ENCODE measurements at regions not wholly inside any gene's neighbourhood (a gene's known extent, or its start where the extent isn't known, plus 50 kb on each side); places are given as distances from the start of the nearest gene placed in this dataset.

DNA sequence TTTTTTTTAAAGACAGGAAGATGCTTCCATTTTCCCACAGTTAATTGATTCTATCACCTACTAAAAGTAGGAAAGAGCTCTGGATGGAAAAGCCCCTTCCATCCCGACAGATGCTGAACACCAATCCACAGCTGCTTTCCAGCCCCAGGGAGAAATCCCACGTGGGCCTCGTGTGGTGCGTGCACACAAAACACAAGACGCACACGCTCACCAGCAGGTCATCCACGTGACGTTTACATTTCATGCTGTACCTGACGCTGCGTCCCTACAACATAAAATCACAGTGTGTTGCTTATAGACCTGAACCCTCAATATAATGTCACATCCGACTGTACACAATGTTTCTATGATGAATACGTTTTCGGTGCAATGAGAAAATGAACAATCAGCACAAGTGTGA is 50.2 kb upstream of the DACT2 start:
- intact Hi-C loops (cut with micrococcal nuclease) = loop anchor here in 1 of 2 donors (10.0 kb wide), 1 partner anchor 515 kb away; no protein-coding TSS in a partner anchor
- H3K27ac Mint-ChIP-seq = peak overlapping the region in 1 of 7 donors; percentile 62
- no peaks in the 10 kb centered on the region for H3K9me3 ChIP-seq (replicated peaks in 1 of 2; ENCODE audit: control insufficient read depth in 1 of 2, insufficient read depth in 1 of 2, low read length in 2 of 2)

DNA sequence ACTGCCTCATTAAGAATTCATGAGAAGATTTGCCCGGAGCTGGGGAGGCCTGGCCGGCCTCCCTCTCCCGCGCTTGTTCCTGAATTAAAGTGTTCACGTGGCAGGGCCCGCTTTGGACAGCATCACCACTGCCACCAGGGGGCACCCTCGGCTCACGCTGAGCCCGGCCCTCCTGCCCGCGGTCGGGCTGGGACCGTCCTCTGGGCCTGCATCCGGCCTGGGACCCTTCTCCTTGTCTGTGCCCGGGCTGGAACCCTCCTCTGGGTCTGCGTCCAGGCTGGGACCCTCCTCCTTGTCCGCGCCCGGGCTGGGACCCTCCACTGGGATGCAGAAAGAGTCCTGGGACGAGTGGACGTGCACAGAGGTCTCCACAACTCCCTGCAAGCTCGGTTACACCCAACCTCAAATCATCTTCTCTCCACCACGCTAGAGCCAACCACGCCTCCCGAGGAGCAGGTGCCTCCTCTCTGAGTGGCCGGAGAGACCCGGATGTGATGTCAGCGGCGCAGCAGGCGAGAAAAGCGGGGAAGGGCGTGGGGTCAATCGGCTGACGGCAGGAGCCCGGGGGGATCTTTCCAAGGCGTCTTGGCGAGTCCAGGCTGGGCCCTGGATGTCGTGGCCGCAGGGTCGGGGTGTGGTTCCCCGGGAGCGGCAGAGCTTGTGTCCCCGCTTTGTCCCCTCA is 50.9 kb upstream of the DACT2 start:
- Mint-ChIP-seq H3K4me1 (no peaks in the 10 kb centered on the region), H3K4me3 (no peak overlapping the region), H3K27ac (peak overlapping the region in 1 of 7 donors; percentile 74), H3K36me3 (no peaks in the 10 kb centered on the region), H3K9me3 (peaks cover 0 to 2% (median 0%) of the 10 kb centered on the region in 7 donors), H3K27me3 (ENCODE audit: low read depth in 3 of 3) (peaks cover 6 to 18% (median 9%) of the 10 kb centered on the region in 3 donors)
- Histone ChIP-seq H3K36me3 (replicated peaks in 1 of 2; ENCODE audit: control insufficient read depth in 1 of 2, insufficient read depth in 2 of 2, low read length in 2 of 2) (no peaks in the 10 kb centered on the region), H2AFZ (ENCODE audit: insufficient read depth, low read depth, low read length, poor library complexity, severe bottlenecking) (no peak overlapping the region), H3K27ac (ENCODE audit: low read depth in 1 of 2, low read length in 2 of 2) (no peak overlapping the region), H3K4me3 (replicated peaks in 1 of 3; ENCODE audit: low read depth in 2 of 3, low read length in 3 of 3) (no peak overlapping the region), H3K4me2 (replicated peaks; ENCODE audit: extremely low read depth, low read length, poor library complexity, severe bottlenecking) (no peak overlapping the region), H3K4me1 (ENCODE audit: control insufficient read depth in 1 of 2, insufficient read depth in 2 of 2, low read length in 2 of 2) (no peaks in the 10 kb centered on the region), H3K79me2 (ENCODE audit: insufficient read depth, low read length) (no peaks in the 10 kb centered on the region), H3K9me3 (replicated peaks in 1 of 2; ENCODE audit: control insufficient read depth in 1 of 2, insufficient read depth in 1 of 2, low read length in 2 of 2) (no peaks in the 10 kb centered on the region), H4K20me1 (ENCODE audit: insufficient read depth, low read length) (no peaks in the 10 kb centered on the region), H3K27me3 (ENCODE audit: control insufficient read depth in 2 of 2, insufficient read depth in 2 of 2, low read length in 2 of 2) (no peaks in the 10 kb centered on the region), H3K9ac (ENCODE audit: insufficient read depth, low read length, poor library complexity, severe bottlenecking) (no peak overlapping the region)
- intact Hi-C loops (cut with micrococcal nuclease) = loop anchor here in 1 of 2 donors (10.0 kb wide), 1 partner anchor 514 kb away; no protein-coding TSS in a partner anchor
- WGBS (ENCODE audit: insufficient coverage) = 58% methylated on average over 43 of the region's 43 CpGs
- peak; percentile 40 for TF ChIP-seq CTCF (IDR thresholded peaks at IDR 0.05)
- no peak for DNase-seq

More for the DNA sequence above, 50.2 kb upstream of the DACT2 start:
- Histone ChIP-seq H3K4me1 (ENCODE audit: control insufficient read depth in 1 of 2, insufficient read depth in 2 of 2, low read length in 2 of 2) (no peaks in the 10 kb centered on the region), H3K27ac (ENCODE audit: low read depth in 1 of 2, low read length in 2 of 2) (no peak overlapping the region), H3K9ac (ENCODE audit: insufficient read depth, low read length, poor library complexity, severe bottlenecking) (no peak overlapping the region), H4K20me1 (ENCODE audit: insufficient read depth, low read length) (no peaks in the 10 kb centered on the region), H3K79me2 (ENCODE audit: insufficient read depth, low read length) (no peaks in the 10 kb centered on the region), H3K27me3 (ENCODE audit: control insufficient read depth in 2 of 2, insufficient read depth in 2 of 2, low read length in 2 of 2) (no peaks in the 10 kb centered on the region), H3K4me2 (replicated peaks; ENCODE audit: extremely low read depth, low read length, poor library complexity, severe bottlenecking) (no peak overlapping the region), H3K36me3 (replicated peaks in 1 of 2; ENCODE audit: control insufficient read depth in 1 of 2, insufficient read depth in 2 of 2, low read length in 2 of 2) (no peaks in the 10 kb centered on the region), H2AFZ (ENCODE audit: insufficient read depth, low read depth, low read length, poor library complexity, severe bottlenecking) (no peak overlapping the region), H3K4me3 (replicated peaks in 1 of 3; ENCODE audit: low read depth in 2 of 3, low read length in 3 of 3) (no peak overlapping the region)
- H3K4me3 Mint-ChIP-seq = no peak overlapping the region
- TF ChIP-seq CTCF (IDR thresholded peaks at IDR 0.05) = no peak
- peaks cover 0 to 3% (median 2%) of the 10 kb centered on the region in 7 donors for H3K9me3 Mint-ChIP-seq
- peaks cover 6 to 18% (median 9%) of the 10 kb centered on the region in 3 donors for H3K27me3 Mint-ChIP-seq (ENCODE audit: low read depth in 3 of 3)
- 92% methylated on average over 10 of the region's 13 CpGs for WGBS (ENCODE audit: insufficient coverage)
- no peaks in the 10 kb centered on the region for H3K4me1 Mint-ChIP-seq
- no peaks in the 10 kb centered on the region for H3K36me3 Mint-ChIP-seq
- DNase-seq = no peak
